ENCODE measurements at regions not wholly inside any gene's neighbourhood (a gene's known extent, or its start where the extent isn't known, plus 50 kb on each side); places are given as distances from the start of the nearest gene placed in this dataset.

- no peak overlapping the region for H3K4me3 ChIP-seq (ENCODE audit: low read depth, low read length)
- no peak for DNase-seq (ENCODE audit: low read depth)
- no peak for TF ChIP-seq CTCF (conservative IDR thresholded peaks at IDR 0.05; ENCODE audit: low read depth, low read length)
These were observed 50.2 kb upstream of the PRR20G start for GRCh38 chr3:127337911-127338531.

Data from choroid plexus epithelial cell (primary cell).